ENCODE measurements at regions not wholly inside any gene's neighbourhood (a gene's known extent, or its start where the extent isn't known, plus 50 kb on each side); places are given as distances from the start of the nearest gene placed in this dataset.

- DNase-seq = no peak
Measured at GRCh38 chr2:136557203-136557602, 208.1 kb upstream of the THSD7B start.

GRCh38 chr2:136550181-136550580 is 215.2 kb upstream of the THSD7B start:
- no peak for DNase-seq

- no peak for DNase-seq
Measured at GRCh38 chr2:136539355-136539754, 226.0 kb upstream of the THSD7B start.

- DNase-seq = no peak
Measured at GRCh38 chr2:136538489-136538888, 226.9 kb upstream of the THSD7B start.

- no peak for DNase-seq
Measured at GRCh38 chr2:136534811-136535210, 230.5 kb upstream of the THSD7B start.

GRCh38 chr2:136532171-136532570 is 233.2 kb upstream of the THSD7B start:
- DNase-seq = no peak

GRCh38 chr2:136531731-136532130 is 233.6 kb upstream of the THSD7B start:
- DNase-seq = no peak

GRCh38 chr2:136530146-136530545 is 235.2 kb upstream of the THSD7B start:
- DNase-seq = no peak

- DNase-seq = no peak
Measured at GRCh38 chr2:136527560-136527959, 237.8 kb upstream of the THSD7B start.

- DNase-seq = no peak
Measured at GRCh38 chr2:136522724-136523123, 242.6 kb upstream of the THSD7B start.

GRCh38 chr2:136517716-136518115 is 247.6 kb upstream of the THSD7B start:
- no peak for DNase-seq

GRCh38 chr2:136510244-136510643 is 255.1 kb upstream of the THSD7B start:
- DNase-seq = no peak

- DNase-seq = no peak
Measured at GRCh38 chr2:136505462-136505861, 259.9 kb upstream of the THSD7B start.

GRCh38 chr2:136502660-136503059 is 262.7 kb upstream of the THSD7B start:
- DNase-seq = no peak

- DNase-seq = no peak
Measured at GRCh38 chr2:136497709-136498108, 267.6 kb upstream of the THSD7B start.

- DNase-seq = no peak
Measured at GRCh38 chr2:136496966-136497365, 268.4 kb upstream of the THSD7B start.

- no peak for DNase-seq
Measured at GRCh38 chr2:136495636-136496035, 269.7 kb upstream of the THSD7B start.

- DNase-seq = no peak
Measured at GRCh38 chr2:136492901-136493300, 272.4 kb upstream of the THSD7B start.

- no peak for DNase-seq
Measured at GRCh38 chr2:136490100-136490499, 275.2 kb upstream of the THSD7B start.

- DNase-seq = no peak
Measured at GRCh38 chr2:136487421-136487820, 277.9 kb upstream of the THSD7B start.

GRCh38 chr2:136486115-136486514 is 279.2 kb upstream of the THSD7B start:
- no peak for DNase-seq

- no peak for DNase-seq
Measured at GRCh38 chr2:136482966-136483365, 282.4 kb upstream of the THSD7B start.

- no peak for DNase-seq
Measured at GRCh38 chr2:136482006-136482405, 283.3 kb upstream of the THSD7B start.

- no peak for DNase-seq
Measured at GRCh38 chr2:136479696-136480095, 285.6 kb upstream of the THSD7B start.

GRCh38 chr2:136468799-136469369 is 296.5 kb upstream of the THSD7B start:
- DNase-seq = no peak

GRCh38 chr2:136452528-136452927 is 312.8 kb upstream of the THSD7B start:
- DNase-seq = no peak
